Ovary (tissue), 7 donors: ENCODE measurements at regions not wholly inside any gene's neighbourhood (a gene's known extent, or its start where the extent isn't known, plus 50 kb on each side); places are given as distances from the start of the nearest gene placed in this dataset.

ENCODE experiments used
- DNase-seq, 5 donors: peaks; one replicate each; pipeline ENCODE4 v3.0.0-alpha.2; 2019 to 2020
- H3K27ac ChIP-seq, 2 donors: fragments of 200-600 bp; one replicate each; pipeline versions ENCODE4 v1.5.1 to v1.8.0; 2019 to 2022
- H3K27me3 ChIP-seq: fragments of 200-600 bp; one replicate; pipeline ENCODE4 v1.8.0; 2022
- H3K36me3 ChIP-seq: fragments of 200-600 bp; sonication (generic); one replicate; pipeline ENCODE4 v1.5.1; 2019
- H3K4me1 ChIP-seq: one replicate; pipeline ENCODE4 v1.8.1; 2013; ENCODE audit warnings: mild to moderate bottlenecking, moderate library complexity; ENCODE audit not compliant: insufficient read depth
- H3K4me3 ChIP-seq: fragments of 200-600 bp; sonication (generic); one replicate; pipeline ENCODE4 v1.5.1; 2017
- H3K9me3 ChIP-seq, 2 donors: fragments of 200-600 bp in 1 of 2; sonication (generic) in 1 of 2; one replicate each; pipeline versions ENCODE4 v1.5.1 to v1.8.1; 2013 to 2019; ENCODE audit warnings: mild to moderate bottlenecking in 1 of 2, moderate library complexity in 1 of 2
- CTCF ChIP-seq, 3 donors: fragments of 450-650 bp in 2 of 3; fragments of 200-600 bp in 1 of 3; IDR thresholded peaks; one replicate each; pipeline versions ENCODE4 v1.5.1 to v1.8.0; 2016 to 2022; ENCODE audit warnings: antibody characterized with exemption in 3 of 3, mild to moderate bottlenecking in 1 of 3
- EP300 ChIP-seq: sonication (generic); formaldehyde crosslinking; IDR thresholded peaks from one replicate; pipeline ENCODE4 v1.6.1; 2017; ENCODE audit warnings: antibody characterized with exemption
- POLR2A ChIP-seq: fragments of 450-650 bp; IDR thresholded peaks from one replicate; pipeline ENCODE4 v1.6.1; 2017; ENCODE audit warnings: antibody characterized with exemption, mild to moderate bottlenecking, moderate library complexity
- WGBS, 3 donors: extraction: QIAGEN DNeasy Blood & Tissue Kit in 1 of 3; methylation state at CpG; one replicate each; pipeline versions ENCODE4 v1.1.5 to v1.1.7; 2013 to 2017; 5-methylcytosine and 5-hydroxymethylcytosine counted together
- intact Hi-C, 4 donors: fragments of 100-400 bp; cut with DNase I; formaldehyde crosslinking; loops; one replicate each; pipeline versions ENCODE4 v1.11.0 to v1.15.1; 2022 to 2023
- donor health status: DM: no; HTN: no; CAD: no; lungs with moderate emphysema.
- donor health status: DM: no; HTN: no; CAD: no.
- donor health status: Bipolar disorder and iron deficiency.
- donor health status: DM: no; HTN: no; CAD: no.
- donor health status: DM: yes; HTN: yes; CAD: no.

DNA sequence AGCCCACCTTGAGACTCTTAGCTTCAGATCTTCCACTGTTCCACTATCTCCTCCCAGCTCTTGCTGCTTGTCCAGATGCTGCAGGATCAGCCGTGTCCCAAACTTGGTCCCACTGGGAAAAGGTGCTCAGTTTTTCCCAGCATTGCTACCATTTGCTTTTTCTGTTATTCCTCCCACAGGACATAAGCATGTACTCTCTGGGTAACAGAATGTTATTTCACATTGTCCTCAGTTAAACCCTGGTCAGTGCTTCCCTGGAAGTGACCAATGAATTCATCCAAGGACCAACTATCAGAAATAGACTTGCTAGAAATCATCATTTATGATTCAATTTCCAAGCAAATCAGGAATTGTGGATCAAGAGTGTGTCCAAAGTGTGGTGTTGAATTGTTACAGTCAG lies 179.2 kb upstream of the ZNF32 start:
- Histone ChIP-seq H3K27ac (no peak overlapping the region), H3K4me1 (peaks cover 11% of the 10 kb centered on the region), H3K4me3 (no peak overlapping the region), H3K9me3 (no peaks in the 10 kb centered on the region), H3K27me3 (no peaks in the 10 kb centered on the region), H3K36me3 (no peaks in the 10 kb centered on the region)
- TF ChIP-seq CTCF (IDR thresholded peaks at IDR 0.05) (no peak), EP300 (no peak), POLR2A (no peak)
- DNase-seq, result no peak
- intact Hi-C loops, result no loop called here
- WGBS, 3 donors, result 88 to 93% (median 90%) methylated on average over 1 of the region's 1 CpG

- H3K27ac ChIP-seq, result peak overlapping the region in 1 of 2 donors; percentile 78
- H3K4me1 ChIP-seq, result peaks cover 11% of the 10 kb centered on the region
- TF ChIP-seq POLR2A, result no peak
- no peak for TF ChIP-seq EP300
- no peak for TF ChIP-seq CTCF (IDR thresholded peaks at IDR 0.05)
- WGBS, 3 donors, result 90 to 94% (median 92%) methylated on average over 22 of the region's 22 CpGs
- H3K4me3 ChIP-seq, result no peak overlapping the region
- H3K36me3 ChIP-seq, result no peaks in the 10 kb centered on the region
- H3K27me3 ChIP-seq, result no peaks in the 10 kb centered on the region
- no peaks in the 10 kb centered on the region for H3K9me3 ChIP-seq
- intact Hi-C loops, result no loop called here
- no peak for DNase-seq
These were observed 177.3 kb upstream of the ZNF32 start for GRCh38 chr10:43825984-43826383.

- Histone ChIP-seq H3K4me1 (peaks cover 11% of the 10 kb centered on the region), H3K27ac (peak overlapping the region; percentile 57 to 78), H3K4me3 (no peak overlapping the region), H3K9me3 (no peaks in the 10 kb centered on the region), H3K27me3 (no peaks in the 10 kb centered on the region), H3K36me3 (no peaks in the 10 kb centered on the region)
- 96 to 97% (median 97%) methylated on average over 20 of the region's 20 CpGs for WGBS, 3 donors
- intact Hi-C loops, result no loop called here
- TF ChIP-seq EP300 (no peak), CTCF (IDR thresholded peaks at IDR 0.05) (no peak)
- no peak for DNase-seq
These were observed 176.7 kb upstream of the ZNF32 start for GRCh38 chr10:43825421-43825820.

GRCh38 chr10:43824934-43825333 lies 176.3 kb upstream of the ZNF32 start:
- peak; percentile 24 for TF ChIP-seq EP300
- TF ChIP-seq POLR2A, result no peak
- peak; percentile 66 to 84 (median 80) for DNase-seq
- intact Hi-C loops, result no loop called here

GRCh38 chr10:43822631-43823580 lies 174.2 kb upstream of the ZNF32 start:
- H3K4me1 ChIP-seq, result peaks cover 11% of the 10 kb centered on the region
- H3K27ac ChIP-seq, result peak overlapping the region in 1 of 2 donors; percentile 34
- no peaks in the 10 kb centered on the region for H3K27me3 ChIP-seq
- WGBS, 3 donors, result 15 to 23% (median 20%) methylated on average over 4 of the region's 4 CpGs
- H3K9me3 ChIP-seq, result no peaks in the 10 kb centered on the region
- TF ChIP-seq POLR2A (no peak), EP300 (no peak), CTCF (IDR thresholded peaks at IDR 0.05) (no peak)
- H3K4me3 ChIP-seq, result no peak overlapping the region
- intact Hi-C loops, result no loop called here
- no peak for DNase-seq
- no peaks in the 10 kb centered on the region for H3K36me3 ChIP-seq

More at GRCh38 chr10:43824934-43825333, 176.3 kb upstream of the ZNF32 start:
- Histone ChIP-seq H3K27me3 (no peaks in the 10 kb centered on the region), H3K27ac (peak overlapping the region; percentile 57 to 78), H3K4me1 (peaks cover 11% of the 10 kb centered on the region), H3K36me3 (no peaks in the 10 kb centered on the region), H3K4me3 (no peak overlapping the region), H3K9me3 (no peaks in the 10 kb centered on the region)
- 20 to 28% (median 21%) methylated on average over 7 of the region's 7 CpGs for WGBS, 3 donors
